Parathyroid adenoma (tissue), 2 donors: ENCODE measurements at regions not wholly inside any gene's neighbourhood (a gene's known extent, or its start where the extent isn't known, plus 50 kb on each side); places are given as distances from the start of the nearest gene placed in this dataset.

Experiments
- H2AFZ ChIP-seq: fragments of 300-600 bp; sonication (generic); one replicate; pipeline ENCODE4 v1.7.0; 2017; ENCODE audit warnings: antibody characterized with exemption, mild to moderate bottlenecking
- H3K27ac ChIP-seq: fragments of 300-600 bp; sonication (generic); one replicate; pipeline ENCODE4 v1.7.0; 2017
- H3K27me3 ChIP-seq: fragments of 300-600 bp; sonication (generic); one replicate; pipeline ENCODE4 v1.7.0; 2017; ENCODE audit warnings: low read length; ENCODE audit not compliant: control insufficient read depth, insufficient read depth
- H3K36me3 ChIP-seq: fragments of 300-600 bp; sonication (generic); one replicate; pipeline ENCODE4 v1.7.0; 2017; ENCODE audit warnings: low read length; ENCODE audit not compliant: control insufficient read depth, insufficient read depth
- H3K4me1 ChIP-seq: fragments of 300-600 bp; sonication (generic); one replicate; pipeline ENCODE4 v1.7.0; 2017; ENCODE audit warnings: control low read depth
- H3K4me2 ChIP-seq: fragments of 300-600 bp; sonication (generic); one replicate; pipeline ENCODE4 v1.7.0; 2017; ENCODE audit warnings: low read length
- H3K4me3 ChIP-seq: fragments of 300-600 bp; sonication (generic); one replicate; pipeline ENCODE4 v1.7.0; 2017; ENCODE audit warnings: low read depth, low read length
- H3K79me2 ChIP-seq: fragments of 300-600 bp; sonication (generic); one replicate; pipeline ENCODE4 v1.7.0; 2017; ENCODE audit warnings: control low read depth
- H3K9ac ChIP-seq: fragments of 300-600 bp; sonication (generic); one replicate; pipeline ENCODE4 v1.7.0; 2017; ENCODE audit warnings: mild to moderate bottlenecking
- H3K9me3 ChIP-seq: fragments of 300-600 bp; sonication (generic); one replicate; pipeline ENCODE4 v1.7.0; 2017; ENCODE audit warnings: low read length; ENCODE audit not compliant: control insufficient read depth
- CTCF ChIP-seq: fragments of 300-600 bp; sonication (generic); IDR thresholded peaks from one replicate; pipeline ENCODE4 v1.7.0; 2017; ENCODE audit warnings: antibody characterized with exemption, mild to moderate bottlenecking
- donor health status: primary hyperparathyroidism.

GRCh38 chr1:209203533-209203895, 380.0 kb upstream of the CAMK1G start:
- H3K9me3 ChIP-seq = no peaks in the 10 kb centered on the region
- no peak overlapping the region for H3K4me3 ChIP-seq
- no peak overlapping the region for H3K9ac ChIP-seq
- no peaks in the 10 kb centered on the region for H3K27me3 ChIP-seq
- H3K79me2 ChIP-seq = no peaks in the 10 kb centered on the region
- no peaks in the 10 kb centered on the region for H3K36me3 ChIP-seq
- TF ChIP-seq CTCF = no peak
- H2AFZ ChIP-seq = no peak overlapping the region
- H3K4me2 ChIP-seq = no peak overlapping the region
- no peak overlapping the region for H3K27ac ChIP-seq
- peaks cover 3% of the 10 kb centered on the region for H3K4me1 ChIP-seq

GRCh38 chr1:209205039-209205438, 378.5 kb upstream of the CAMK1G start:
- no peak for TF ChIP-seq CTCF
- H2AFZ ChIP-seq = no peak overlapping the region

GRCh38 chr1:209207126-209207700, 376.3 kb upstream of the CAMK1G start:
- TF ChIP-seq CTCF = no peak
- H3K9me3 ChIP-seq = no peaks in the 10 kb centered on the region
- H3K27me3 ChIP-seq = no peaks in the 10 kb centered on the region
- no peak overlapping the region for H3K9ac ChIP-seq
- H3K4me2 ChIP-seq = peak overlapping the region; percentile 60
- H3K4me3 ChIP-seq = peak overlapping the region; percentile 44
- H2AFZ ChIP-seq = peak overlapping the region; percentile 73
- no peaks in the 10 kb centered on the region for H3K36me3 ChIP-seq
- H3K79me2 ChIP-seq = no peaks in the 10 kb centered on the region
- H3K27ac ChIP-seq = no peak overlapping the region
- H3K4me1 ChIP-seq = peaks cover 3% of the 10 kb centered on the region

More at GRCh38 chr1:209205039-209205438, 378.5 kb upstream of the CAMK1G start:
- no peak overlapping the region for H3K4me3 ChIP-seq
- H3K27ac ChIP-seq = no peak overlapping the region
- H3K4me2 ChIP-seq = no peak overlapping the region
- H3K36me3 ChIP-seq = no peaks in the 10 kb centered on the region
- no peaks in the 10 kb centered on the region for H3K27me3 ChIP-seq
- H3K79me2 ChIP-seq = no peaks in the 10 kb centered on the region
- H3K9me3 ChIP-seq = no peaks in the 10 kb centered on the region
- peaks cover 3% of the 10 kb centered on the region for H3K4me1 ChIP-seq
- no peak overlapping the region for H3K9ac ChIP-seq

- H3K36me3 ChIP-seq = no peaks in the 10 kb centered on the region
- no peaks in the 10 kb centered on the region for H3K9me3 ChIP-seq
- no peak overlapping the region for H3K27ac ChIP-seq
- H3K4me3 ChIP-seq = peak overlapping the region; percentile 44
- H3K9ac ChIP-seq = no peak overlapping the region
- H3K4me1 ChIP-seq = peaks cover 3% of the 10 kb centered on the region
- H3K27me3 ChIP-seq = no peaks in the 10 kb centered on the region
- TF ChIP-seq CTCF = peak; percentile 45
- H3K4me2 ChIP-seq = peak overlapping the region; percentile 60
- no peaks in the 10 kb centered on the region for H3K79me2 ChIP-seq
- peak overlapping the region; percentile 73 for H2AFZ ChIP-seq
These were observed 375.7 kb upstream of the CAMK1G start for GRCh38 chr1:209207701-209208286.

- H3K27ac ChIP-seq = no peak overlapping the region
- no peak overlapping the region for H3K4me2 ChIP-seq
- no peaks in the 10 kb centered on the region for H3K79me2 ChIP-seq
- H3K9me3 ChIP-seq = no peaks in the 10 kb centered on the region
- no peaks in the 10 kb centered on the region for H3K27me3 ChIP-seq
- peaks cover 3% of the 10 kb centered on the region for H3K4me1 ChIP-seq
- TF ChIP-seq CTCF = no peak
- H3K36me3 ChIP-seq = no peaks in the 10 kb centered on the region
- H2AFZ ChIP-seq = no peak overlapping the region
- H3K9ac ChIP-seq = no peak overlapping the region
- H3K4me3 ChIP-seq = no peak overlapping the region
These were observed 374.9 kb upstream of the CAMK1G start for GRCh38 chr1:209208648-209209047.
